ENCODE measurements at regions not wholly inside any gene's neighbourhood (a gene's known extent, or its start where the extent isn't known, plus 50 kb on each side); places are given as distances from the start of the nearest gene placed in this dataset.

DNA sequence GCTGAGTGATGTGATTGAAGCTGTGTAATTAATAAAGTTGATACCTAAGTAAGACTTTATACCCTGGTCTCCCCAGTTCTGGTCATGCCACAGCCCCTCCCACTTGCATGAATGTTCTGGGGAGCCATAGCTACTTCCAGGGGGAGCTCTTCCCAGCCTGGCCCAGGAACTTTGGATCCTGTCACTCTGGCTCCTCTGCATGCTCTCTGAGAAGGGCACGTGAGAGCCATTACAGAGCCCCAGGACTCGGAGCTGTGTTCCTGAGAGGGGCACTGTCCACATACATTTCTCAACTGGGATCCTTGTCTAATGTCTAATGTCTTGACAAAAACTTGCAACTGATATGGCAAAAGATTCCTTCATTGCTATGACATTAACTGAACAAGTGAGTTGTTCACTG lies 173.9 kb upstream of the NPY start:
- TF ChIP-seq POLR2AphosphoS5 (IDR thresholded peaks at IDR 0.05; ENCODE audit: low read depth, low read length) (no peak), SIN3A (IDR thresholded peaks at IDR 0.05; ENCODE audit: borderline replicate concordance, low read depth, low read length) (no peak), RAD21 (IDR thresholded peaks at IDR 0.05; ENCODE audit: low read length) (no peak), EZH2phosphoT487 (IDR thresholded peaks at IDR 0.05; ENCODE audit: borderline replicate concordance, low read depth) (no peak)
- TF ChIP-seq, protein P1, sequence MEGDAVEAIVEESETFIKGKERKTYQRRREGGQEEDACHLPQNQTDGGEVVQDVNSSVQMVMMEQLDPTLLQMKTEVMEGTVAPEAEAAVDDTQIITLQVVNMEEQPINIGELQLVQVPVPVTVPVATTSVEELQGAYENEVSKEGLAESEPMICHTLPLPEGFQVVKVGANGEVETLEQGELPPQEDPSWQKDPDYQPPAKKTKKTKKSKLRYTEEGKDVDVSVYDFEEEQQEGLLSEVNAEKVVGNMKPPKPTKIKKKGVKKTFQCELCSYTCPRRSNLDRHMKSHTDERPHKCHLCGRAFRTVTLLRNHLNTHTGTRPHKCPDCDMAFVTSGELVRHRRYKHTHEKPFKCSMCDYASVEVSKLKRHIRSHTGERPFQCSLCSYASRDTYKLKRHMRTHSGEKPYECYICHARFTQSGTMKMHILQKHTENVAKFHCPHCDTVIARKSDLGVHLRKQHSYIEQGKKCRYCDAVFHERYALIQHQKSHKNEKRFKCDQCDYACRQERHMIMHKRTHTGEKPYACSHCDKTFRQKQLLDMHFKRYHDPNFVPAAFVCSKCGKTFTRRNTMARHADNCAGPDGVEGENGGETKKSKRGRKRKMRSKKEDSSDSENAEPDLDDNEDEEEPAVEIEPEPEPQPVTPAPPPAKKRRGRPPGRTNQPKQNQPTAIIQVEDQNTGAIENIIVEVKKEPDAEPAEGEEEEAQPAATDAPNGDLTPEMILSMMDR (IDR thresholded peaks at IDR 0.05), result no peak
- TF ChIP-seq, protein P2, sequence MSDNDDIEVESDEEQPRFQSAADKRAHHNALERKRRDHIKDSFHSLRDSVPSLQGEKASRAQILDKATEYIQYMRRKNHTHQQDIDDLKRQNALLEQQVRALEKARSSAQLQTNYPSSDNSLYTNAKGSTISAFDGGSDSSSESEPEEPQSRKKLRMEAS (IDR thresholded peaks at IDR 0.05; ENCODE audit: low read depth), result no peak

Data from SK-N-SH (cell line).